ENCODE measurements at regions not wholly inside any gene's neighbourhood (a gene's known extent, or its start where the extent isn't known, plus 50 kb on each side); places are given as distances from the start of the nearest gene placed in this dataset.

DNA sequence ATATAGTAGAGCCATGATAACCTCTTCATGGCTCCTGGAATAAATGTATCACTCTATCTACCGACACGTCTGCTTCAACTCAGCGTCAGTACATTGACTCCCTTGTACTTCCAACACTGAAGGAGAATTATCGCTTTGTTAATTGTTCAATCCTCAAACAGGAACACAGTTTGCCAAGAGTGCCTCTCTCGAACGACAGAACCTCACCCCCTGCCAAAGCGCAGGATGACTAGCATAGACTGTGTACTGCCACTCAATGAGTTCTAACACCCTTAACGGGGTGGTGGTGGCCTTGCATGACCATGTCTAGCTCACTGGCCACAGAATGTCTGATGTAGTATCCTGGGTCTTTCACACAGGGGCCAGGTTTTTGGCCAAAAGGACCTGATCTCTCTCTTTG lies 81.4 kb upstream of the HEY2 start:
- no peak overlapping the region for H3K4me3 ChIP-seq (ENCODE audit: low read length)
- no peak for TF ChIP-seq ZNF274 (IDR thresholded peaks at IDR 0.05; ENCODE audit: low read depth, low read length)

GRCh38 chr6:125670568-125670967 lies 78.9 kb upstream of the HEY2 start:
- H3K4me3 ChIP-seq (ENCODE audit: low read length), result no peak overlapping the region
- TF ChIP-seq ZNF274 (IDR thresholded peaks at IDR 0.05; ENCODE audit: low read depth, low read length), result no peak

- no peak for TF ChIP-seq ZNF274 (IDR thresholded peaks at IDR 0.05; ENCODE audit: low read depth, low read length)
- H3K4me3 ChIP-seq (ENCODE audit: low read length), result no peak overlapping the region
Observed at GRCh38 chr6:125671323-125671722, 78.1 kb upstream of the HEY2 start.

DNA sequence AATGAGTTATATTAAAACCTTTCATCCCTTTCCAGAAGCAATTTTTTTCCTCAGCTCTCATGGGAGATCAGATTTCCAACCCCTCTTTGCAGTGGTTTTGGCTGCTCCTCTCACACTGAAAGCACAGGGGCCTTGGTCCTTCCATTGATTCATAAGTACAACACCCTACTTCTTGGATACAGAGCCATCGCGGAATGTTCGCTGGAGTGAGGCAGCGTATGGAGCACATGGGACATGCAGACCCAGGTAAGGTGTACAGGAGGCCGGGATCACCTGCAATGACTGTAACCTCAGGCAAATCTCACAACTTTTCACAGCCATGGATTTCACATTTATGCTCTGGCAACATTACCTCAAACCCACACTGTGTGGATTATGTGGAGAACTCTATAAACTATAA lies 75.2 kb upstream of the HEY2 start:
- no peak overlapping the region for H3K4me3 ChIP-seq (ENCODE audit: low read length)
- no peak for TF ChIP-seq ZNF274 (IDR thresholded peaks at IDR 0.05; ENCODE audit: low read depth, low read length)

- H3K4me3 ChIP-seq (ENCODE audit: low read length), result no peak overlapping the region
Observed at GRCh38 chr6:125678601-125679000, 70.8 kb upstream of the HEY2 start.

GRCh38 chr6:125679128-125679527 lies 70.3 kb upstream of the HEY2 start:
- no peak for TF ChIP-seq ZNF274 (IDR thresholded peaks at IDR 0.05; ENCODE audit: low read depth, low read length)
- no peak overlapping the region for H3K4me3 ChIP-seq (ENCODE audit: low read length)

More at GRCh38 chr6:125678601-125679000, 70.8 kb upstream of the HEY2 start:
- no peak for TF ChIP-seq ZNF274 (IDR thresholded peaks at IDR 0.05; ENCODE audit: low read depth, low read length)

GRCh38 chr6:125679651-125680050 lies 69.8 kb upstream of the HEY2 start:
- no peak overlapping the region for H3K4me3 ChIP-seq (ENCODE audit: low read length)
- TF ChIP-seq ZNF274 (IDR thresholded peaks at IDR 0.05; ENCODE audit: low read depth, low read length), result no peak

GRCh38 chr6:125682939-125683338 lies 66.5 kb upstream of the HEY2 start:
- no peak overlapping the region for H3K4me3 ChIP-seq (ENCODE audit: low read length)
- no peak for TF ChIP-seq ZNF274 (IDR thresholded peaks at IDR 0.05; ENCODE audit: low read depth, low read length)

GRCh38 chr6:125688138-125688537 lies 61.3 kb upstream of the HEY2 start:
- TF ChIP-seq ZNF274 (IDR thresholded peaks at IDR 0.05; ENCODE audit: low read depth, low read length), result no peak
- H3K4me3 ChIP-seq (ENCODE audit: low read length), result no peak overlapping the region

DNA sequence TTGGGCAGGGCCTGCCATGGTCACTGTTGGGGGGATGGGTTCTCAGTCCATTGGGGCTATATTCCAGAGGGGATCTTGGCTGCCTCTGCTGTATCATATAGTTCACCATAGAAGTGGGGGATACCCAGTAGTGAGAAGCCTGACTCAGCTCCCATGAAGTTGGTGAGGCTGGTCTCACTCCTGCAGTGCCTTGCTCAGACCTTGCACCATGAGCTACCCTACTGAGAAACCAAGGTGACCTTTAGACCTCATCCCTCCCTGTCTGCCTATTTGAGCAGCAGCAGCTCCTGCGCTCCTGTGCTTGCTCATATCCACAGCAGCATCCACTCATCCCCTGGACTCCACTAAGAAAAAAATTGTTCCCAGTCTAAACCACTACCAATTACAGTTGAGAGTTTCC lies 56.0 kb upstream of the HEY2 start:
- no peak for TF ChIP-seq ZNF274 (IDR thresholded peaks at IDR 0.05; ENCODE audit: low read depth, low read length)
- H3K4me3 ChIP-seq (ENCODE audit: low read length), result no peak overlapping the region

DNA sequence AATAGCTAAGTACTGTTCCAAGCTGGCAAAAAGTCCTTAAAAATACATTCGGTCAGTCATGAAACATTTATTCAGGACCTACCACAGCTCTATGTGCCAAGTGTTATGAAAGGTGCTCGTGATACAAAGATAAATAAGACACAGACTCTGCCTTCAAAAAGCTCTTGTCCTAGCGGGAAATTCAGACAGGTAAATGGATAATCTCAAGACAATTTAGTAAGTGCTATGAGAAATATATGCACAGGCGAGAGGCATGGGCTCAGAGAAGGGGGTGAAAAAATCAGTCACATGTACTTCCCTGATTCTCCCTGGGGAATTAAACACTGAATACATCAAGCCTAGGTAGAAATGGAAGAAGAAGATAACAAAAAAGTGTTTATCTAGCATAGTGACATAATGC lies 49.8 kb upstream of the HEY2 start:
- no peak overlapping the region for H3K4me3 ChIP-seq (ENCODE audit: low read length)
- TF ChIP-seq ZNF274 (IDR thresholded peaks at IDR 0.05; ENCODE audit: low read depth, low read length), result no peak

Data from GM08714 (cell line).